Prostate gland (tissue), 2 donors: ENCODE measurements at regions not wholly inside any gene's neighbourhood (a gene's known extent, or its start where the extent isn't known, plus 50 kb on each side); places are given as distances from the start of the nearest gene placed in this dataset.

ENCODE experiments used
- CTCF ChIP-seq, 4 experiments: fragments of 200-600 bp in 2 of 4; fragments of 450-650 bp in 2 of 4; sonication (generic) in 2 of 4; IDR thresholded peaks; 1 replicate in 3 of 4; 2 replicates in 1 of 4; pipeline ENCODE4 v1.5.1; 2016 to 2019; ENCODE audit warnings: antibody characterized with exemption in 4 of 4, mild to moderate bottlenecking in 2 of 4, moderate library complexity in 2 of 4
- POLR2A ChIP-seq: fragments of 450-650 bp; IDR thresholded peaks from one replicate; pipeline ENCODE4 v1.6.1; 2016; ENCODE audit warnings: antibody characterized with exemption, mild to moderate bottlenecking
- POLR2AphosphoS5 ChIP-seq: sonication (generic); formaldehyde crosslinking; IDR thresholded peaks from one replicate; pipeline ENCODE4 v1.6.1; 2017; ENCODE audit warnings: antibody characterized with exemption

- TF ChIP-seq CTCF (IDR thresholded peaks at IDR 0.05) (no peak), POLR2AphosphoS5 (no peak), POLR2A (no peak)
Observed at GRCh38 chr10:108208038-108208437, 1043.5 kb upstream of the SORCS1 start.
